Right hindlimb (tissue), 1 donor: ENCODE measurements at regions not wholly inside any gene's neighbourhood (a gene's known extent, or its start where the extent isn't known, plus 50 kb on each side); places are given as distances from the start of the nearest gene placed in this dataset.

Experiments
- DNase-seq: peaks from one replicate; pipeline ENCODE4 v3.0.0-alpha.2; 2018

DNA sequence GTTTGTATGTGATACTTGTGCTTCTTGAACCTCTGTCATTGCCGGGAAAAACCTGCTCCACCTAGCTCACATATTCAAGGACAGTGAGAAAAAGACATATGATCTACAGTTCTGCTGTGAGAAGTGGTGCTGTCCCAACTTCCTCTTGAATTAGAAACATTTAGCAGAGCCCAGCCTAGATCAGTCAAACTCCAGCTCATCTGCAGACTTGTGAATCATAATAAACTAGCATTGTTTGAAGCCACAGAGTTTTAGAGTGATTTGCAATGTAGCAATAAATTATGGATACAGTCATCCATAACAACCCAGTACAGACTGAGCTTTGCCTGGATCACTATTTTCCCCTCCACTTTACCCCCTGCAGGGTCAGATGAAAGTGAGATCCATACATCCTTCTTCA, 497.8 kb downstream of the PLA2G4A start:
- no peak for DNase-seq

DNA sequence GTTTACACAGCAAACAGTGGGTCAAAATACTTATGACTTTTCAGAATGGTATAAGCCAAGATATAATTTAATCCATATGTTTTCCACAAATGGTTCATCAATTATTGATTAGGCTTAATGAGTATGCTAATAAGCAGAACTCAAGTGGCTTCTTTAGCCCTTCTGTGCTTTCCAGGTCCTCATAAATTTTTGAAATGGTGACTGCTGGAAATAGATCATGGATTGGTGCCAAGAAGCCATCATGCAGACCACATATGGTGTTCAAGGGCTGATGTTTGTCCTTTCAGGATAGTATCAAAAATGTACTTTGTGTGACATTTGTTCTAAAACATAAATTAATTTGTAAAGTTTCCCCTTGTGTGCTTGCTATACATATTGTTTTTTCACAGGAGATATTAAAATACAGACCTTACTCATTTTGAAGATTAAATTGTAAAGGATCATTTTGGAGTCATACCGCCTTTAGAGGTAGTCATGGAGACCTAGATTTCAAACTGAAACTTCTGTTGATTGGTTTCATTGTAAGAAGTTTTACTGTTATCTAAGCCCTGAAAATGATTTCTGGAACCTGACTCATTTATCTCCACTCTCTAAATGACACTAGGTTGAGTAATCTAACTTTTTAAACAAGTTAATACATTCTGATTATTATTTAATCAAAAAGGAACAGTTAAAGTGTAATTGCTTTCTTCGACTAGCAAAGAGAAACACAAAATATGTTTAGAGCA, 507.9 kb downstream of the PLA2G4A start:
- no peak for DNase-seq

DNA sequence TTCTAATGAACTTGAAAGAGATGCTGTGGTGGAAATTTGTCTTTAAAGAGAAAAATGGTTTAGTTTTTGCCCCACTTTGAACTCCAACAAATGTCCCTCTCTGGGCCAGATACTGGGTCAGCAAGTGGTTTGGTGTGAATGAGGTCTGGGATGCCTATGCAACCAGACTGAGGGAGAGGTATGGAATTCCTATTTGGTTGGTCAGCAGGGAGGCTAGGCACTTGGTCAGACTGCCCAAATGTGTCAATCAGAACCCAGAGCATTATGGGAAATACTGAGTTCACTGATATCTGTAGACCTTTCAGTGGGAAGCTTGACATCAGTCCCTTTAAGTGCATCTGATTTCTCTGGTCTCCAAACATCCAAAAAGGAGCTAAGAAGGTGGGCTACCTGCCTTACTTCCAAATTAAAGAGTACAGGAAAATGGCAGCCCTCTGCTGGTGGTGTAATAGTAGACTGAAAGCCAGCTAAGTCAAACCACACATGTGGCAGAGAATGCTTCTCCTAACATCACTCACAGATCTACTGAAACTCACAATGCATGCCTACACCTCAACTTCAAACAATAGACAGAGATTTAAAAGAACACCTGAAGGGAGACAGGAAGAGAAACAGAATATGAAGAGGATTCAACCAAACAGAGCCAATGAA, 510.1 kb downstream of the PLA2G4A start:
- no peak for DNase-seq

DNA sequence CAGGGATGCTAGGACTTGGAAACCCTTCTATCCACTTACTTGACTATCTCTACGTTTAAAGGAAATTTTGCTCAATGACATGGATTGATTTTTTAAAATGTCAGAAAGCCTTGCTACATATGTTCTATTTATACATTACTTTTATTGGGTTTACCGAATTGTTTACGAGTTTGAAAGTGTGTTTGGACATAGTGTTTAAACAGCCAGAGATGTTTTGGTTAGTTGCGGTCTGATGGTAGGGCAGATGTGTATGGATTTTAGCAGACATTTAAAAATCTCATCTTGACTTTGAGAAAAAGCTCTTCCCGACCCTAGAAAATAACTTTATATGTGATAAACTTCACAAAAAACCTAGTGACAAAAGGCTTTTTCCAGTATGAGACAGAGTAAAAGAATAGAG, 513.7 kb downstream of the PLA2G4A start:
- DNase-seq = no peak

DNA sequence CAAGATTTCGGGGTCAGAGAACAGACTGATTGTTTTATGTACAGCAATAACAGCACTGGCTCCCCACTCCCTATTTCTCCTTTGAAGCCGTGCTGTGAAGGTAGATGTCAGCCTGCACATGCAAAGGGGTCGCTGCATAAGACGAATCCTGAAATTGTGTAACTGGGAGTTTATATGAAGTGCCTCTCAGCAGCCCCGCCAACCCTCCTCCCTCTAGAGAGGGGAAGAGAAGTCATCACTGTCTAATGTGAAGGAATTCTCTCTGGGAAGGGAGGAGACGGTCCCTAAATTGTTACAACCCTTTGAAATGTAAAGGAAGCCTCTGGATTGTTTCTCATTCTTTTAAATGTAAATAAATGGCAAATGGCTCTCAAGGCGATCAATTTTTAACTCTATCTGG, 545.3 kb downstream of the PLA2G4A start:
- no peak for DNase-seq

DNA sequence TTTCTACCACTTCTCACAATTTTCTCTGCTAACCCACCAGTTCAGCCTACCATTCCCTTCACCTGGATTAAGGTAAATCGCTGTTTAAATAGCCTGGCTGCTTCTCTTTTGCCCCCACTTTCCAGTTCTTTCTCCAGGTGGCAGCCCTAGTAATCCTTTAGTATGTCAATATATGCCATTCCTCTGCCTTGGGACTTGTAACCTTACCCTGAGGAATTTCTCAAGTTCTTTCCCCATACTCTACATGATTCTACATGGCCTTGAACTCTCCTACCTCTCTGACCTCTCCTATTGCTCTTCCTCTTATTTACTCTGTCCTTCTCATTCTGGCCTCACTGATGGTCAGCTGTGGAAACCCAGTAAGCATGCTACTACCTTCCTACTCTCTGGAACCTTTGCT, 546.0 kb downstream of the PLA2G4A start:
- DNase-seq = no peak

DNA sequence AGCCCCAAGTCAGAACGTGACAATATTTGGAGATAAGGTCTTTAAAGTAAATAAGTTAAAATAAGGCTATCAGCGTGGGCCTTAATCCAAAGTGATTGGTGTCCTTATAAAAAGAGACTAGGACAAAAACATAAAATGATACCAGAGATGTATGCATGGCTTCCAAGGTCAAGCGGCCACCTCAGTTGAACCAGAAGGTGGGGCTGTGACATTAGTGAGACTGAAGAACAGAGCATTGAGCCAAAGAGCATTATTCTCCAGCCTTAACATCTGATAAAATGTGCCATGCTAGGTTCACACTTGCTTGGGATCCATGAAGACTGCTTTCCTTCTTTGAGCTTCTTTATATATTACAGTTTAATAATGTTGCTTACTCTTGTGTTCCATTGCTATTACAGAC, 554.6 kb downstream of the PLA2G4A start:
- no peak for DNase-seq

DNA sequence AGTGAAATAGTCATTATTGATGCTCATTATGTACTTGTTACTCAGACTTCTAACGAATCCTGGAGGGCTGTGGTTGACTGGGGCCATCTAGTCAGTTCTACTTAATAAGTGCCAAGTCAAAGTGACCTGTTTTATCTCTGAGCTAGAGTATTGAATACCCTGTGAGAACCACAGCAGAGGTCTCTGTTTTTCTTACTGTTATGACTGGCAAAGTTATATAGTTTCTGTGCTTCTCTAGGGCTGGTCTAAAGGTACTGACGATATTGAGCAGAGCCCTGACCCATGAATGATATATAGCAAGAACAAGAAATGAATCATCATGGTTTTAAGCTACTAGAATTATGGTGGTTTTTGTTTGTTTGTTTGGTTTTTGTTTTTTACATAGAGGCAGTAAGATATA, 555.8 kb downstream of the PLA2G4A start:
- no peak for DNase-seq

DNA sequence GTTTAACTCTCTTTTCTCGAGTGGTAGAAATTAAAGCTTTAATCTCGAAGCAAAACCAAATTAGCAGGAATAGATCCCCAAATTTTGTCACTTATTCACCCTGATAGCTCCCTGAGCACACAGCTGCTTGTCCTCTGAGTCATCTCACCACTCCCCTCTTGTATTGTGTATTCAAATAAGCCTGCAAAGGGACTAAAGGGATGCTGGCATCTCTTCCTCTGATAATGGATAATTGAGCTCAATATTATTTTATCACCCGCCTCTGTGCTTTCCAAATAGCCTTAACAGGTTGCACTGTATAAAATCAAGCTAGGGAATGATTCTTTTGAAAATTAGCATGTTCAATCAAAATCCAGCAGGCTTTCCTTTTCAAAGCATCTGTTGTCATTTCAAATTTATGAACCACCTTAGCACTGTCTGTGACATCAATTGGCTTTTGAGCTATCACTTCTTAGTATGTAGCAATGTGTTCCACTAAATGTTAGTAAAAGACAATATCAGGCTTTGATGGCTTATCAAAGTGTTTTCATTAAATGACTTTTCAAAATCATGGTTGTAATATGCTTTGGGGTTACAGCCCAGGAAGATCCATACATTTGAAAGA, 561.6 kb downstream of the PLA2G4A start:
- DNase-seq = no peak

DNA sequence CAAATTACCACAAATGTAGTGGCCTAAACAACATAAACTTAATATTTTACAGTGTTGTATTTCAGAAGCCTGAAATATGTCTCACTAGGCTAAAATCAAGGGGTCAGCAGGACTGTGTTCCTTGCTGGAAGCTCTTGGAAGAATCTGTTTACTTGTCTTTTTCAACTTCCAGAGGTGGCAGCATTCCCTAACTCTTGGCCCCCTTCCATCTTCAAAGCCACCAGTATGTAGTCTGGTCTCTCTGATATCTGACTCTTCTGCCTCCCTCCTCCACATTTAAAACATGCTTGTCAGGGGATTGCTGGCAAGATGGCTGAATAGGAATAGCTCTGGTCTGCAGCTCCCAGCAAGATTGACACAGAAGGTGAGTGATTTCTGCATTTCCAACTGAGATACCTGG, 567.5 kb downstream of the PLA2G4A start:
- no peak for DNase-seq

DNA sequence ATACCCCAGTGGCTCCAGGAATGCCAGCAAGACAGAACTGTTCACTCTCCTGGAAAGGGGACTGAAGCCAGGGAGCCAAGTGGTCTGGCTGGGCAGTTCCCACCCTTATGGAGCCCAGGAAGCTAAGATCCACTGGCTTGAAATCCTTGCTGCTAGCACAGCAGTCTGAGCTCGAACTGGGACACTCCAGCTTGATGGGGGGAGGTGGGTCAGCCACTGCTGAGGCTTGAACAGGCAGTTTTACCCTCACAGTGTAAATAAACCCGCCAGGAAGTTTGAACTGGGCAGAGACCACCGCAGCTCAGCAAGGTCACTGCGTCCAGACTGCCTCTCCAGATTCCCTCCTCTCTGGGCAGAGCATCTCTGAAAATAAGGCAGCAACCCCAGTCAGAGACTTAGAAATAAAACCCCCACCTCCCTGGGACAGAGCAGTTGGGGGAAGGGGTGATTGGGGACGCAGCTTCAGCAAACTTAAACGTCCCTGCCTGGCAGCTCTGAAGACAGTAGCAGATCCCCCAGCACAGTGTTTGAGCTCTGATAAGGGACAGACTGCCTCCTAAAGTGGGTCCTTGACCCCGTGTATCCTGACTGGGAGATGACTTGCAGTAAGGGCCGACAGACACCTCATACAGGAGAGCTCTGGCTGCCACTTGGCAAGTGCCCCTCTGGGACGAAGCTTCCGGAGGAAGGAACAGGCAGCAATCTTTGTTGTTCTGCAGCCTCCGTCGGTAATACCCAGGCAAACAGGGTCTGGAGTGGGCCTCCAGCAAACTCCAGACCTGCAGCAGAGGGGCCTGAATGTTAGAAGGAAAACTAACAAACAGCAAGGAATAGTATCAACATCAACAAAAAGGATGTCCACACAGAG, 568.4 kb downstream of the PLA2G4A start:
- DNase-seq = no peak

DNA sequence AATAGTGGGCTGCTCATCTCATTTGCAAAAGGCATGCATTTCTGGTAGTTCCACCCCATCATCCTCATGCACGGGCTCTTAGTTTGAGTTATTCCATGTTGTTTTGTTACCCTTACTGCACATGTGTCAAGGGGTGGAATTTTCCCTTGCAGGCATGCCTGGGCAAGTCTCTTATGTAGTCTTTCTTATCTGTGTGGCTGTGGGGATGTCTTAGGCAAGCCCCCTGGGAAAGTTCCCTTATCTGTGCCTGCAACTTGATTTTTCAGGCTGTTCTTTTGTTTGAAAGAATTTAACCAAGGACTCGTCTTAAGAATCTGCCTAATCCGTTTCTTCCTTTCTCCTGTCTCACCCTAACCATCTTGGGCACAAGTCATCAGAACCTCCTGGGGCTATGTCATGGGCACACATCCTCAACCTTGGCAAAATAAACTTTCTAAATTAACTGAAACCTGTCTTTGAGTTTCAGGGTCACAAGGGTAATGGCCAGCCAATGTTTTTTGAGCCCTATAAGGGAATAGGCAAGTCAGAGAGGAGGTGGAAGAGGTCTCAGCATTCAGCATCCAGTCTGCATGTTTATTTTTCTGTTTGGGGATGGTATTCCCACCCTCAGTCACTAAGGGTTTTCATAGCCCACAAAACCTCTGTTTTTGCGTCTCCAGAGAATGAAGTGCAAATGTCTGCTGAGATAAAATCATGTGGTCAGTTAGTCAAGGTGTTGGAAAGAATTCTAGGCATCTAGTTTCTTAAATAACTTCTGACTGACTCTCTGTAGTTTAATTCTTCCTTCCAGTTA, 579.7 kb downstream of the PLA2G4A start:
- no peak for DNase-seq

DNA sequence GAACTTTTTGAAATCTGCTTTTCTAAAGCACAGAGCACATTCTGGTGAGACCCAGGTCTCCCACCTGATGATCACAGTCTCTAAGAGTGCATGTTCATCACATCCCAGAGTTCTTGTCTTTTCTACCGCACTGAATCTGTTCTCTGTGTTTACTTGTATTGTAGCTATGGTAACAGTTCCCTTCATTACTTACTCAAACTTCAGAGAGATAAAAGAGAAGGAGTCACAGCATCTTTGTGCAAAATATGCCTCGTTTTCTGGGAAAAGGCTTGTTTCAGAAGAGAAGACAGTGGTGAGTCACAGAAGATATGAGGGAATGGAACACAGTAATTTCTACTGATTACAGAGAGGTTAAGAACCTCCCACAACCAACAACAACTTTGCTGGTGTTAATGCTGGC, 580.6 kb downstream of the PLA2G4A start:
- DNase-seq = no peak

DNA sequence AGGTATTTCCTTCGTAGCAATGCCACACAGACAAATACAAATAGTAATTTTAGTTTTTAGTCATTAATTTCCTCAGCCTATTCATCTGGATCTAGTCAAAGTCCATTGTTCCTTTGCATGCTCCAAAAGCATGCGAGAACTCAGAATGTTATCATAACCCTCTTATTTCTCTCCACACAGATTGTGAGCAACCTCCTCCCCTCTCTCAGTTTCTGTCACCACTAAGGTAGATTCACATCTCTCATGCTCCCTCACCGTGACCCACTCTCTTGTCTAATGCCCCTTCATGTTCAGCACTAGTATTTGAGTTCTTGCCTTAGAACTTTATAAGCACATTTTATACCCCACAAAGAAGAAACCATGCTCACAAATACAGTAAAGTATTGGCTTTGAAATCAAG, 582.4 kb downstream of the PLA2G4A start:
- no peak for DNase-seq

DNA sequence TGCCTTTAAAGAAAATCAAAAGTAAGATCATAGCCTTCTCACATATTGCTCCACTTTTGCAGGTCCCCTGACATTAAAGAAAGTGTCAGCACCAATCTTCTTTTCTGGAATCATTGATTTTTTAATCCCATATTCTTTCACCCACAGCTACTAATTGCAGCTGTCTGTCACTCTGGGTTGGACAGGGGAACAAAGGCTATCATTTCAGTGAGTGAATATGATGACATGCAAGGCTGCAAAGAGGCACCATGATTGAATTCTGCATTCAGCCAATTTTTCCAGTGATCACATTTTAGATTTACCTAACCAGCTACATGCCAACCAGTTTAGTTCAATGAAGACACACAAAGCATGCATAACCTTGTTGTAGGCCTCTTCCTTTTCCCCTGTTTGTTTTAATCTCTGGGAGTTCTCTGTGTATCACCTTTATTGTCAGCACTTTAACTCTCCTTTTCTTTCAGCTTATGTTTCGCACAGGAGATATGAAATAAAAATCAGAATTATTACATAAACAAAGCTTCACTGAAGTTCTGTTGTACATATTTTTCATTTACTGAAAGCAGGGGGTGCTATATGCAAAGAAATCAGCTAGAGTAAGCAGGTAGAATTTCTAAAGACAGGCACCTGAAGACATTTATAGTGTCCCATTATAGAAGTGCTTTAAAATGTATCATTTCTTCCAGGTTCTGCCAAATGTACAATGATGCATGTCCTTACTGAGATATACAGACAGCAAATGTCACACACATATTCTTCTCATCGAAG, 584.8 kb downstream of the PLA2G4A start:
- DNase-seq = no peak

DNA sequence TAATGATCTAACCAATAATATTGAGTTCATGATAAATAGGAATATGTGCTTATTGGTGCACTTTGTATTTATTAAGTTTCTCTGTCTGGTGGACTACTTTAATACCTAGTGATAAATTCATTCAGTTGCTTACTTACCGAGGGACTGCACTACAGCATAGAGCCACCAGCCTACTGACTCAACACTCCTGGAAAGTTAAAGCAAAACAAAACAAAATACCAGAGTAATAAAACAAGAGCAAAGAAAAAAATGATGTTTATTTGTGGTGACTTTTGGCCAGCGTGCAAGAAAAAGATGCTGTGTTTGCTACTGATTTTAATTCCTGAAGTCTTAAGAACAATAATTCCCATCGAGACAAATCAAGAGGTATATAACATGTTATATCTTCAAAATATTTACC, 586.3 kb downstream of the PLA2G4A start:
- DNase-seq = no peak

DNA sequence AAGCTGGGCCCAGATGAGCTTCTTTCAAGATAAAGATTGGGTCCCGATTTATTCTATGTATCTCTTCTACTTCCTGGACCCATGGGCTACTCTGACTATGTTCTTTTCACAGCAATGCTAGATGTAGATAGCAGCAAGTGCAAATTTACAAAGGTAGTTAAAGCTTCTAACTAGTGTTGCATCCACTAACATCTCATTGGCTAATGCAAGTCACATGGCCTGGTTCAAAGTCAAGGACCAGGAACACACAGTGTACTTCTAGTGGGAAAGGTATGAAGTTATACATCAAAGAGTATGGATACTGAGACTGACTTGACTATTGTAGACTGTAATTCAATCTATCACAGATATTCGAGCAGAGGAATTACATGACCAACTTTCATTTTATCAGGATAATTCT, 588.8 kb downstream of the PLA2G4A start:
- DNase-seq = no peak

DNA sequence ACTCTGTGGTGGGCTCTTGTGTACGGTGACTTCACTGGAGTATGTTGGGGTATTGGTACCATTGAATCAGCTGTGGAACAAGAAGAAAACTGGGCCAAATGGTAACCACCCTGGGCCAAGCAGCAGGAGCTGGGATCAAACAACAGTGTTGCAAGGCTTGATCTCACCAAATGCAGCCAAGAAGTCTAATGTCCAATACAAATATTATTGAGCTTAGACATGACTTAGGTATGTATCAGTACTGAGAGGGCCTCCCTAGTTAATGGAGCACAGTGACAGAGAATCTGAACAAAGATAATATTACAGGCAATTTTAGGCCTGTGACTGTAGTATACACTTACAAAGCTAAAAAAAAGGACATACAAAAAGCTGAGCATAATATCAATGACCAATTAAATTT, 604.8 kb downstream of the PLA2G4A start:
- no peak for DNase-seq

DNA sequence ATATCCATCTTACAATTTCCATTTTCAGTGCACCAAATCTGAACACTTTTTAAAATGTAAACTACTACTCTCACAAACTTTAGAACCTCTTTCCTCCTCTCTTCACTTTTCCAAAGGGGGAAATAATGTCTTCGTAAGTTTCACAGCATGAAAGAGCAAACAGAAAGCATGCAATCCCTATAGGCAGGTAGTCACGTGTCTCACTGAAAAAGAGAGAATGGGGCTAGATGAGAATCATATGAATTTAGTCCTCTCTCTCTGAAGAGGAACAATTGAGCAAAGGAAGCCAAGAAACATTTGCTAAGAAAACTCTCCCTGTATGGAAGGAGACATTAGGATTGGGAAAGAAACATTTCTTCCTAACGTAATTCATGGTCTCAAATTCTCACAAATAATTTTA, 613.9 kb downstream of the PLA2G4A start:
- no peak for DNase-seq

DNA sequence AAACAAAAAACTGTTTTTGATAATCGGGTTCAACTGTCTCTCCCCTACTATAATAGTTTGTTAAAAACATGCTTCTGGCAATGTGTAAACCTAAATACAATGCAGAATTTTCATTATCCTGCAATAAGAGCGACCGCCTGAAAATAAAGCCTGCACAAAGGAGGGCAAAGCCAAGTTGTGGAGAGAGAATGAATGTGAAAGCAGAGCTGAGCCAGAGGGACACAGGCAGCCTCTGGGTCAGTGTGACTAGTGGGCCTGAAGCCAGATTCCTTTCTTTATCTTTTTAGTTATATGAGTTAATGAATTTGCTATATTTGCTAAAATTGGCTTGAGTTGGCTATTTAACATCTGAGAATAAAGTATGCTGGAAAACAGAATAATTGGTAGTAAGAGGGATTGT, 615.2 kb downstream of the PLA2G4A start:
- DNase-seq = no peak

DNA sequence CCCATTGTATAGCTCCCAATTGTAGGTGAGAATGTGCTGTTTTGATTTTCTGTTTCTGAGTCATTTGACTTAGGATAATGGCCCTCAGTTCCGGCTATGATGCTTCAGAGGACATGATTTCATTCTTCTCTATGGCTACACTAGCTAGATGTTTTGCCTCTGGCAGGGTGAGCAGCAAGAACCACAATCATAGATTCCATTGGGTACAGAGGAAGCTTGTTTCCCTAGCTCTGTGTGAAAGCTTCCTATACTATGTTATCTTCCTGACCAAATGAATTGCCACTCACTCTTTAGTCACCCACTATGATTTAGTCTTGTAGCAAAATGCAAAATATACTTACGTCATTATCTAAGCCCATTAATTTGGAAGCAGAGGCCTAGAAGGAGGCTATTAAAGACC, 616.3 kb downstream of the PLA2G4A start:
- DNase-seq = no peak

DNA sequence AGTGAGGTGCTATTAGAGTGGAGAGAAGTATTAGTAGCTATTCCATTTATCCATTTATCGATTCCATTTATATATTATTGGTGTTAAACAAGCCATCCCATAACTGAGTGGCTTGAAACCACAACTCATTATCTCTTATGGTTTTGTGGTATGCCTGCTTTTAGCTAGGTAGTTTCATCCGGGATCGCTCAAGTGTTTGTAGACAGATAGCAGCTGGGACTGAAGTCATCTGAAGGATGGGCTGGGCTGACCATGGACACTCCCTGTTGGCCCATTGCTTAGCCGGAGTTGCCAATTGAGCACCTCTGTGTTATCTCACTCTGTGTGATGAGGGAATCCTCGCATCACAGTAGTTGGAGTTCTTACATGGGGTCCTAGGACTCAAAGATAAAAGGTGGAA, 622.5 kb downstream of the PLA2G4A start:
- DNase-seq = no peak
